Gastroesophageal sphincter (tissue), 4 donors: ENCODE measurements at regions not wholly inside any gene's neighbourhood (a gene's known extent, or its start where the extent isn't known, plus 50 kb on each side); places are given as distances from the start of the nearest gene placed in this dataset.
"Not testable (repeated sequence)": the region's sequence is repeated elsewhere in the genome, so short reads cannot be mapped to it uniquely, and the experiment has no call there.

Source experiments
- ATAC-seq: fragments of 150-250 bp; one replicate; pipeline ENCODE4 v1.9.1; 2016; ENCODE audit warnings: mild to moderate bottlenecking, moderate library complexity
- H3K27ac ChIP-seq, 4 donors: fragments of 200-600 bp; sonication (generic) in 3 of 4; 1 replicate in 3 of 4; 2 replicates in 1 of 4; pipeline ENCODE4 v1.5.1; 2016 to 2019
- H3K27me3 ChIP-seq: fragments of 200-600 bp; sonication (generic); one replicate; pipeline ENCODE4 v1.5.1; 2019
- H3K36me3 ChIP-seq, 2 donors: fragments of 200-600 bp; sonication (generic); one replicate each; pipeline ENCODE4 v1.5.1; 2019; ENCODE audit warnings: control low read depth in 1 of 2
- H3K4me1 ChIP-seq, 3 donors: fragments of 200-600 bp; sonication (generic); 1 replicate in 2 of 3; 2 replicates in 1 of 3; pipeline ENCODE4 v1.5.1; 2016 to 2019; ENCODE audit warnings: control low read depth in 2 of 3
- H3K4me3 ChIP-seq, 2 donors: fragments of 200-600 bp; sonication (generic); one replicate each; pipeline ENCODE4 v1.5.1; 2019; ENCODE audit warnings: mild to moderate bottlenecking in 1 of 2, moderate library complexity in 1 of 2
- H3K9me3 ChIP-seq, 3 donors: fragments of 200-600 bp; sonication (generic); one replicate each; pipeline ENCODE4 v1.5.1; 2017 to 2019; ENCODE audit warnings: control low read depth in 2 of 3
- EP300 ChIP-seq: sonication (generic); formaldehyde crosslinking; IDR thresholded peaks from one replicate; pipeline ENCODE4 v1.6.1; 2017; ENCODE audit warnings: antibody characterized with exemption, mild to moderate bottlenecking
- POLR2A ChIP-seq, 2 donors: fragments of 450-650 bp; IDR thresholded peaks; one replicate each; pipeline ENCODE4 v1.6.1; 2017; ENCODE audit warnings: antibody characterized with exemption in 2 of 2, mild to moderate bottlenecking in 2 of 2, moderate library complexity in 1 of 2
- POLR2AphosphoS5 ChIP-seq: sonication (generic); formaldehyde crosslinking; IDR thresholded peaks from one replicate; pipeline ENCODE4 v1.6.1; 2017; ENCODE audit warnings: antibody characterized with exemption
- WGBS, 2 donors: methylation state at CpG; one replicate each; pipeline ENCODE4 v1.1.5; 2018; ENCODE audit warnings: low coverage in 1 of 2; 5-methylcytosine and 5-hydroxymethylcytosine counted together
- TF ChIP-seq, protein P1 (sequence below), 4 experiments: fragments of 200-600 bp in 2 of 4; fragments of 450-650 bp in 2 of 4; sonication (generic) in 1 of 4; IDR thresholded peaks; one replicate each; pipeline ENCODE4 v1.5.1; 2017 to 2019; ENCODE audit warnings: antibody characterized with exemption in 4 of 4, mild to moderate bottlenecking in 2 of 4, moderate library complexity in 2 of 4

DNA sequence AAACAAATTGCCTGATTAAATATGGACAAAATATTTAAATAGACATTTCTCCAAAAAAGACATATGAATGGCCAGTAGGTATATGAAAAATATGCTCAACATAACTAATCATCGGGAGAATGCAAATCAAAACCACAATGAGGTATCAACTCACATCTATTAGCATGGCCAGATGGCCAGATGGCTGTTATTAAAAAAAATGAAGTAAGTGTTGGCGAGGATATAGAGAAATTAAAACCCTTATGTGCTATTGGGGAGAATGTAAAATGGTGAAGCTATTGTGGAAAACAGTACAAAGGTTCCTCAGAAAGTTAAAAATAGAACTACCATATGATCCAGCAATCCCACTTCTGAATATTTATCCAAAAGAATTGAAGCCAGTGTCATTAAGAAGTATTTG, 272.3 kb upstream of the ZNF804A start:
- Histone ChIP-seq H3K27me3 (no peaks in the 10 kb centered on the region), H3K9me3 (no peaks in the 10 kb centered on the region), H3K4me3 (no peak overlapping the region), H3K36me3 (no peaks in the 10 kb centered on the region), H3K27ac (no peak overlapping the region), H3K4me1 (no peaks in the 10 kb centered on the region)
- no peak for ATAC-seq
- 73 to 95% methylated on average over 2 of the region's 2 CpGs for WGBS, 2 donors
- TF ChIP-seq EP300 = no peak
- TF ChIP-seq POLR2AphosphoS5 = no peak
- TF ChIP-seq, protein P1, sequence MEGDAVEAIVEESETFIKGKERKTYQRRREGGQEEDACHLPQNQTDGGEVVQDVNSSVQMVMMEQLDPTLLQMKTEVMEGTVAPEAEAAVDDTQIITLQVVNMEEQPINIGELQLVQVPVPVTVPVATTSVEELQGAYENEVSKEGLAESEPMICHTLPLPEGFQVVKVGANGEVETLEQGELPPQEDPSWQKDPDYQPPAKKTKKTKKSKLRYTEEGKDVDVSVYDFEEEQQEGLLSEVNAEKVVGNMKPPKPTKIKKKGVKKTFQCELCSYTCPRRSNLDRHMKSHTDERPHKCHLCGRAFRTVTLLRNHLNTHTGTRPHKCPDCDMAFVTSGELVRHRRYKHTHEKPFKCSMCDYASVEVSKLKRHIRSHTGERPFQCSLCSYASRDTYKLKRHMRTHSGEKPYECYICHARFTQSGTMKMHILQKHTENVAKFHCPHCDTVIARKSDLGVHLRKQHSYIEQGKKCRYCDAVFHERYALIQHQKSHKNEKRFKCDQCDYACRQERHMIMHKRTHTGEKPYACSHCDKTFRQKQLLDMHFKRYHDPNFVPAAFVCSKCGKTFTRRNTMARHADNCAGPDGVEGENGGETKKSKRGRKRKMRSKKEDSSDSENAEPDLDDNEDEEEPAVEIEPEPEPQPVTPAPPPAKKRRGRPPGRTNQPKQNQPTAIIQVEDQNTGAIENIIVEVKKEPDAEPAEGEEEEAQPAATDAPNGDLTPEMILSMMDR (IDR thresholded peaks at IDR 0.05) = no peak
- TF ChIP-seq POLR2A (IDR thresholded peaks at IDR 0.05) = no peak

- ATAC-seq, H3K27ac ChIP-seq, H3K36me3 ChIP-seq, H3K4me1 ChIP-seq, H3K4me3 ChIP-seq, H3K9me3 ChIP-seq, H3K27me3 ChIP-seq: not testable (repeated sequence)
- WGBS, 2 donors = 97 to 98% methylated on average over 5 to 7 of the region's 30 CpGs
These were observed 270.5 kb upstream of the ZNF804A start for GRCh38 chr2:184327805-184328204.

GRCh38 chr2:184330561-184330960, 267.8 kb upstream of the ZNF804A start:
- H3K27me3 ChIP-seq, ATAC-seq, H3K4me1 ChIP-seq, H3K4me3 ChIP-seq, H3K27ac ChIP-seq, H3K36me3 ChIP-seq, H3K9me3 ChIP-seq: not testable (repeated sequence)
- WGBS, 2 donors = 98 to 100% methylated on average over 1 to 10 of the region's 18 CpGs

- TF ChIP-seq, protein P1 (IDR thresholded peaks at IDR 0.05) = no peak
- TF ChIP-seq POLR2AphosphoS5 (no peak), EP300 (no peak), POLR2A (IDR thresholded peaks at IDR 0.05) (no peak)
- Histone ChIP-seq H3K9me3 (no peaks in the 10 kb centered on the region), H3K4me3 (no peak overlapping the region), H3K36me3 (no peaks in the 10 kb centered on the region), H3K27me3 (no peaks in the 10 kb centered on the region), H3K4me1 (no peaks in the 10 kb centered on the region), H3K27ac (no peak overlapping the region)
- 46 to 64% methylated on average over 1 of the region's 1 CpG for WGBS, 2 donors
- ATAC-seq = no peak
These were observed 261.6 kb upstream of the ZNF804A start for GRCh38 chr2:184336688-184337087.

GRCh38 chr2:184338771-184339170, 259.6 kb upstream of the ZNF804A start:
- no peaks in the 10 kb centered on the region for H3K4me1 ChIP-seq
- 33 to 36% methylated on average over 3 of the region's 3 CpGs for WGBS, 2 donors
- no peaks in the 10 kb centered on the region for H3K36me3 ChIP-seq
- TF ChIP-seq POLR2AphosphoS5 (no peak), EP300 (no peak), POLR2A (IDR thresholded peaks at IDR 0.05) (no peak)
- TF ChIP-seq, protein P1 (IDR thresholded peaks at IDR 0.05) = no peak
- no peaks in the 10 kb centered on the region for H3K9me3 ChIP-seq
- no peak for ATAC-seq
- no peak overlapping the region for H3K27ac ChIP-seq
- no peaks in the 10 kb centered on the region for H3K27me3 ChIP-seq
- H3K4me3 ChIP-seq = no peak overlapping the region

DNA sequence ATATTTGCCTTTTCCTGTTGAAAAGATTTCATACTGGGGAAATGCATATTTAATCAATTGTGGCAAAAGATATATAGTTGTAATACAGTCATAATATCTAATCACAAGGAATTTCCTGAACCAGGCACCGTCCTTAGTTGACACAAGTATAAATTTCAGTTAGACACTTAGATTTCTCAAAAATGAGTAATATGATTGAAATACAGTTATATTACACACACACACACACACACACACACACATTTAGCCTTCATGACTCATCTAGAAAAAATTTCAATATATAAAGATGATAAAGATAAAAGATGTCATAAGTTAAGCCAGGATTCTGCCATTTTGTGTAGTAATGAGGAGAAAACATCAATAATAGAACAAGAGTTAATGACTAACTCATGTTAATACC, 258.4 kb upstream of the ZNF804A start:
- H3K36me3 ChIP-seq = no peaks in the 10 kb centered on the region
- H3K4me3 ChIP-seq = no peak overlapping the region
- ATAC-seq = no peak
- H3K9me3 ChIP-seq = no peaks in the 10 kb centered on the region
- H3K4me1 ChIP-seq = no peaks in the 10 kb centered on the region
- 21 to 38% methylated on average over 1 of the region's 1 CpG for WGBS, 2 donors
- no peak for TF ChIP-seq POLR2AphosphoS5
- TF ChIP-seq, protein P1 (IDR thresholded peaks at IDR 0.05) = no peak
- TF ChIP-seq POLR2A (IDR thresholded peaks at IDR 0.05) = no peak
- TF ChIP-seq EP300 = no peak
- no peak overlapping the region for H3K27ac ChIP-seq
- H3K27me3 ChIP-seq = no peaks in the 10 kb centered on the region
